ENCODE measurements at regions not wholly inside any gene's neighbourhood (a gene's known extent, or its start where the extent isn't known, plus 50 kb on each side); places are given as distances from the start of the nearest gene placed in this dataset.
"Not testable (repeated sequence)": the region's sequence is repeated elsewhere in the genome, so short reads cannot be mapped to it uniquely, and the experiment has no call there.

- no peak for DNase-seq (ENCODE audit: low spot score)
- intact Hi-C loops (cut with DNase I) = no loop called here
- ATAC-seq = no peak
Observed at GRCh38 chr4:45063696-45064095, 337.3 kb upstream of the GNPDA2 start.

- ATAC-seq = no peak
Observed at GRCh38 chr4:45062935-45063545, 336.7 kb upstream of the GNPDA2 start.

GRCh38 chr4:45043911-45044310, 317.6 kb upstream of the GNPDA2 start:
- ATAC-seq (no peak), DNase-seq (ENCODE audit: low spot score) (no peak)
- intact Hi-C loops (cut with DNase I) = no loop called here

More at GRCh38 chr4:45062935-45063545, 336.7 kb upstream of the GNPDA2 start:
- intact Hi-C loops (cut with DNase I) = no loop called here
- DNase-seq (ENCODE audit: low spot score) = no peak

GRCh38 chr4:45036677-45037076, 310.3 kb upstream of the GNPDA2 start:
- no peak for DNase-seq (ENCODE audit: low spot score)
- no peak for ATAC-seq
- intact Hi-C loops (cut with DNase I) = no loop called here

GRCh38 chr4:45033676-45034419, 307.5 kb upstream of the GNPDA2 start:
- intact Hi-C loops (cut with DNase I) = no loop called here
- ATAC-seq = no peak
- no peak for DNase-seq (ENCODE audit: low spot score)

- intact Hi-C loops (cut with DNase I) = no loop called here
- DNase-seq (ENCODE audit: low spot score) = no peak
- ATAC-seq = no peak
Observed at GRCh38 chr4:45030059-45030458, 303.7 kb upstream of the GNPDA2 start.

- ATAC-seq (no peak), DNase-seq (ENCODE audit: low spot score) (no peak)
- intact Hi-C loops (cut with DNase I) = no loop called here
Observed at GRCh38 chr4:45007508-45007907, 281.2 kb upstream of the GNPDA2 start.

GRCh38 chr4:45006078-45006477, 279.7 kb upstream of the GNPDA2 start:
- DNase-seq (ENCODE audit: low spot score) = no peak
- ATAC-seq = no peak
- intact Hi-C loops (cut with DNase I) = no loop called here

- intact Hi-C loops (cut with DNase I) = no loop called here
- DNase-seq (ENCODE audit: low spot score) (no peak), ATAC-seq (no peak)
Observed at GRCh38 chr4:45004847-45005565, 278.6 kb upstream of the GNPDA2 start.

GRCh38 chr4:45004326-45004725, 278.0 kb upstream of the GNPDA2 start:
- DNase-seq (ENCODE audit: low spot score) (no peak), ATAC-seq (no peak)

GRCh38 chr4:44996276-44996845, 270.0 kb upstream of the GNPDA2 start:
- ATAC-seq = no peak
- intact Hi-C loops (cut with DNase I) = no loop called here
- no peak for DNase-seq (ENCODE audit: low spot score)

More at GRCh38 chr4:45004326-45004725, 278.0 kb upstream of the GNPDA2 start:
- intact Hi-C loops (cut with DNase I) = no loop called here

- no peak for ATAC-seq
Observed at GRCh38 chr4:44988011-44988410, 261.7 kb upstream of the GNPDA2 start.

GRCh38 chr4:44985938-44986337, 259.6 kb upstream of the GNPDA2 start:
- ATAC-seq (no peak), DNase-seq (ENCODE audit: low spot score) (no peak)
- intact Hi-C loops (cut with DNase I) = no loop called here

More at GRCh38 chr4:44988011-44988410, 261.7 kb upstream of the GNPDA2 start:
- DNase-seq (ENCODE audit: low spot score) = no peak
- intact Hi-C loops (cut with DNase I) = no loop called here

- no peak for ATAC-seq
- DNase-seq (ENCODE audit: low spot score) = no peak
- intact Hi-C loops (cut with DNase I) = no loop called here
Observed at GRCh38 chr4:44985152-44985551, 258.8 kb upstream of the GNPDA2 start.

- intact Hi-C loops (cut with DNase I) = no loop called here
- no peak for ATAC-seq
- no peak for DNase-seq (ENCODE audit: low spot score)
Observed at GRCh38 chr4:44984083-44984482, 257.7 kb upstream of the GNPDA2 start.

GRCh38 chr4:44983083-44983482, 256.7 kb upstream of the GNPDA2 start:
- DNase-seq (ENCODE audit: low spot score) (no peak), ATAC-seq (no peak)
- intact Hi-C loops (cut with DNase I) = no loop called here

GRCh38 chr4:44978020-44978419, 251.7 kb upstream of the GNPDA2 start:
- no peak for DNase-seq (ENCODE audit: low spot score)
- intact Hi-C loops (cut with DNase I) = no loop called here
- no peak for ATAC-seq

GRCh38 chr4:44965435-44966095, 239.2 kb upstream of the GNPDA2 start:
- ATAC-seq (no peak), DNase-seq (ENCODE audit: low spot score) (no peak)
- intact Hi-C loops (cut with DNase I) = no loop called here

GRCh38 chr4:44964086-44964485, 237.7 kb upstream of the GNPDA2 start:
- intact Hi-C loops (cut with DNase I); DNase-seq (ENCODE audit: low spot score); ATAC-seq: not testable (repeated sequence)

Measured in sciatic nerve (tissue), 2 donors.